ENCODE measurements at regions not wholly inside any gene's neighbourhood (a gene's known extent, or its start where the extent isn't known, plus 50 kb on each side); places are given as distances from the start of the nearest gene placed in this dataset.

GRCh38 chrX:146186540-146186939 is 368.9 kb downstream of the SLITRK2 start:
- no peak for TF ChIP-seq CTCF (IDR thresholded peaks at IDR 0.05; ENCODE audit: unreplicated experiment)
- H3K4me3 Mint-ChIP-seq = no peak overlapping the region
- no peak for DNase-seq (ENCODE audit: low spot score in 2 of 2, unreplicated experiment in 2 of 2)
- H3K9me3 Mint-ChIP-seq = peaks cover 41% of the 10 kb centered on the region
- H3K27ac Mint-ChIP-seq = no peak overlapping the region
- no peaks in the 10 kb centered on the region for H3K4me1 Mint-ChIP-seq
- no peaks in the 10 kb centered on the region for H3K36me3 Mint-ChIP-seq
- H3K27me3 Mint-ChIP-seq (ENCODE audit: low read depth) = no peaks in the 10 kb centered on the region

- DNase-seq (ENCODE audit: low spot score in 2 of 2, unreplicated experiment in 2 of 2) = no peak
- no peak for TF ChIP-seq CTCF (IDR thresholded peaks at IDR 0.05; ENCODE audit: unreplicated experiment)
- H3K4me3 Mint-ChIP-seq = no peak overlapping the region
- H3K36me3 Mint-ChIP-seq = no peaks in the 10 kb centered on the region
- H3K27ac Mint-ChIP-seq = no peak overlapping the region
- no peaks in the 10 kb centered on the region for H3K27me3 Mint-ChIP-seq (ENCODE audit: low read depth)
- peaks cover 25% of the 10 kb centered on the region for H3K9me3 Mint-ChIP-seq
- H3K4me1 Mint-ChIP-seq = no peaks in the 10 kb centered on the region
These were observed 371.7 kb downstream of the SLITRK2 start for GRCh38 chrX:146189371-146189770.

GRCh38 chrX:146208821-146209220 is 391.2 kb downstream of the SLITRK2 start:
- H3K4me3 Mint-ChIP-seq = no peak overlapping the region
- no peaks in the 10 kb centered on the region for H3K4me1 Mint-ChIP-seq
- no peak for DNase-seq (ENCODE audit: low spot score in 2 of 2, unreplicated experiment in 2 of 2)
- H3K27me3 Mint-ChIP-seq (ENCODE audit: low read depth) = no peaks in the 10 kb centered on the region
- H3K27ac Mint-ChIP-seq = no peak overlapping the region
- no peak for TF ChIP-seq CTCF (IDR thresholded peaks at IDR 0.05; ENCODE audit: unreplicated experiment)
- peaks cover 25% of the 10 kb centered on the region for H3K9me3 Mint-ChIP-seq
- H3K36me3 Mint-ChIP-seq = no peaks in the 10 kb centered on the region

- H3K27me3 Mint-ChIP-seq (ENCODE audit: low read depth) = no peaks in the 10 kb centered on the region
- H3K4me3 Mint-ChIP-seq = no peak overlapping the region
- no peak overlapping the region for H3K27ac Mint-ChIP-seq
- no peak for DNase-seq (ENCODE audit: low spot score in 2 of 2, unreplicated experiment in 2 of 2)
- H3K9me3 Mint-ChIP-seq = peaks cover 50% of the 10 kb centered on the region
- no peak for TF ChIP-seq CTCF (IDR thresholded peaks at IDR 0.05; ENCODE audit: unreplicated experiment)
- H3K4me1 Mint-ChIP-seq = no peaks in the 10 kb centered on the region
- H3K36me3 Mint-ChIP-seq = no peaks in the 10 kb centered on the region
These were observed 406.8 kb downstream of the SLITRK2 start for GRCh38 chrX:146224442-146224841.

- DNase-seq (ENCODE audit: low spot score in 2 of 2, unreplicated experiment in 2 of 2) = no peak
- Mint-ChIP-seq H3K27me3 (ENCODE audit: low read depth) (no peaks in the 10 kb centered on the region), H3K4me1 (no peaks in the 10 kb centered on the region), H3K27ac (no peak overlapping the region), H3K36me3 (no peaks in the 10 kb centered on the region), H3K9me3 (peaks cover 45% of the 10 kb centered on the region), H3K4me3 (no peak overlapping the region)
- TF ChIP-seq CTCF (IDR thresholded peaks at IDR 0.05; ENCODE audit: unreplicated experiment) = no peak
These were observed 420.5 kb downstream of the SLITRK2 start for GRCh38 chrX:146238173-146238572.

- Mint-ChIP-seq H3K4me3 (no peak overlapping the region), H3K27ac (no peak overlapping the region), H3K9me3 (peaks cover 45% of the 10 kb centered on the region), H3K4me1 (no peaks in the 10 kb centered on the region), H3K27me3 (ENCODE audit: low read depth) (no peaks in the 10 kb centered on the region), H3K36me3 (no peaks in the 10 kb centered on the region)
- no peak for DNase-seq (ENCODE audit: low spot score in 2 of 2, unreplicated experiment in 2 of 2)
- TF ChIP-seq CTCF (IDR thresholded peaks at IDR 0.05; ENCODE audit: unreplicated experiment) = no peak
These were observed 424.3 kb downstream of the SLITRK2 start for GRCh38 chrX:146241902-146242301.
